C4-2B (cell line): ENCODE measurements at regions not wholly inside any gene's neighbourhood (a gene's known extent, or its start where the extent isn't known, plus 50 kb on each side); places are given as distances from the start of the nearest gene placed in this dataset.

Experiments used
- CTCF ChIP-seq: fragments of 450-650 bp; conservative IDR thresholded peaks from 2 replicates; pipeline ENCODE4 v1.5.1; 2017; ENCODE audit warnings: mild to moderate bottlenecking
- ZFX ChIP-seq: fragments of 450-650 bp; IDR thresholded peaks from 2 replicates; pipeline ENCODE4 v1.6.1; 2017

GRCh38 chr3:59854-60253, 136.7 kb upstream of the CHL1 start:
- TF ChIP-seq CTCF (no peak), ZFX (no peak)
